Gastroesophageal sphincter (tissue), 4 donors: ENCODE measurements at regions not wholly inside any gene's neighbourhood (a gene's known extent, or its start where the extent isn't known, plus 50 kb on each side); places are given as distances from the start of the nearest gene placed in this dataset.

ENCODE experiments used
- ATAC-seq: fragments of 150-250 bp; one replicate; pipeline ENCODE4 v1.9.1; 2016; ENCODE audit warnings: mild to moderate bottlenecking, moderate library complexity
- H3K27ac ChIP-seq, 4 donors: fragments of 200-600 bp; sonication (generic) in 3 of 4; 1 replicate in 3 of 4; 2 replicates in 1 of 4; pipeline ENCODE4 v1.5.1; 2016 to 2019
- H3K27me3 ChIP-seq: fragments of 200-600 bp; sonication (generic); one replicate; pipeline ENCODE4 v1.5.1; 2019
- H3K36me3 ChIP-seq, 2 donors: fragments of 200-600 bp; sonication (generic); one replicate each; pipeline ENCODE4 v1.5.1; 2019; ENCODE audit warnings: control low read depth in 1 of 2
- H3K4me1 ChIP-seq, 3 donors: fragments of 200-600 bp; sonication (generic); 1 replicate in 2 of 3; 2 replicates in 1 of 3; pipeline ENCODE4 v1.5.1; 2016 to 2019; ENCODE audit warnings: control low read depth in 2 of 3
- H3K4me3 ChIP-seq, 2 donors: fragments of 200-600 bp; sonication (generic); one replicate each; pipeline ENCODE4 v1.5.1; 2019; ENCODE audit warnings: mild to moderate bottlenecking in 1 of 2, moderate library complexity in 1 of 2
- H3K9me3 ChIP-seq, 3 donors: fragments of 200-600 bp; sonication (generic); one replicate each; pipeline ENCODE4 v1.5.1; 2017 to 2019; ENCODE audit warnings: control low read depth in 2 of 3
- EP300 ChIP-seq: sonication (generic); formaldehyde crosslinking; IDR thresholded peaks from one replicate; pipeline ENCODE4 v1.6.1; 2017; ENCODE audit warnings: antibody characterized with exemption, mild to moderate bottlenecking
- POLR2A ChIP-seq, 2 donors: fragments of 450-650 bp; IDR thresholded peaks; one replicate each; pipeline ENCODE4 v1.6.1; 2017; ENCODE audit warnings: antibody characterized with exemption in 2 of 2, mild to moderate bottlenecking in 2 of 2, moderate library complexity in 1 of 2
- POLR2AphosphoS5 ChIP-seq: sonication (generic); formaldehyde crosslinking; IDR thresholded peaks from one replicate; pipeline ENCODE4 v1.6.1; 2017; ENCODE audit warnings: antibody characterized with exemption
- WGBS, 2 donors: methylation state at CpG; one replicate each; pipeline ENCODE4 v1.1.5; 2018; ENCODE audit warnings: low coverage in 1 of 2; 5-methylcytosine and 5-hydroxymethylcytosine counted together
- TF ChIP-seq, protein P1 (sequence below), 4 experiments: fragments of 200-600 bp in 2 of 4; fragments of 450-650 bp in 2 of 4; sonication (generic) in 1 of 4; IDR thresholded peaks; one replicate each; pipeline ENCODE4 v1.5.1; 2017 to 2019; ENCODE audit warnings: antibody characterized with exemption in 4 of 4, mild to moderate bottlenecking in 2 of 4, moderate library complexity in 2 of 4

DNA sequence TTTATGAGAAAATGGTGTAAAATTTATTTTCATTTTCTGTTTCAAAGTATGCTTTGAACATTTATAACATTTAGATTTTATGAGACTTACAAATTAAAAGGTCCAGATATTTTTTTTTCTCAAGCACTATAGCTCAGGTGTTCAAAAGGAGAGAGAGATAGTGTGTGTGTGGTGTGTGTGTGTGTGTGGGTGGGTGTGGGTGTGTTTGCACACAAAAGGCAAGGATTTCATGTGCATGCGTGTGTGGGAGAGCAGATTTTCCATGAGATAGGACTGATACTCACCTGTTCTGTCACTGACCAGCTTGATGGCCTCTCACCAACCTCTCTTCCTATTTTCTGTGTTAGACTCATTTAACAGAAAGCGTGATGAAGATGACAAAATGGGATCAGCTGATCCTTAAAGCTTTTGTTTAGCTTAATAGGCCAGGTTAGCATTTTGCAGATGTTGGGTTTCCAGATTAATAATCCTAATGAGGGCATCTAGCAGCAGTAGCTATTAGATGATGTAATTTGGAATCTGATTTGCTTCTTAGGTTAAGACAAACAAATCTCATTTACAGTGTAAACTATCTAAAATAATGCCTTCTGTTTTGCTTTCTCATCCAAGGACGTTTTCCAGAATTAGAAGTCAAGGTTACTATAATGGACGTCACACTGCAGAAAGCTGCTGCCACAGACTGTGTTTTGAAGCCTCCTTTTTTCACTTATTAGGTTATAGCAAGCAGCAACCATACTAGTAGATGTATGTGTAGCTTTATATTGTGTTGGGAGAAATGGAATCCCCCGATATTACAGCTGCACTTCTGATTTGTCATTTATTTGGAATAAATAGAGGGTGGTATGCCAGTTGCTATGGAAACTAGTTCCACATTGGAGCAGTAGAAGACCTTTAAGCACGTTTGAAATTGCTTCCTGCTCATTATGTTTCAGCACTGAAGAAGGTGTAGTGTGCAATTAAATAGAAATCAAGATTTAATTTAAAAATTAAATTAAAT lies 355.6 kb downstream of the TAF11L14 start:
- Histone ChIP-seq H3K9me3 (no peaks in the 10 kb centered on the region), H3K27ac (no peak overlapping the region), H3K4me3 (no peak overlapping the region), H3K4me1 (no peaks in the 10 kb centered on the region), H3K27me3 (no peaks in the 10 kb centered on the region), H3K36me3 (no peaks in the 10 kb centered on the region)
- ATAC-seq: no peak
- TF ChIP-seq POLR2A (IDR thresholded peaks at IDR 0.05) (no peak), EP300 (no peak), POLR2AphosphoS5 (no peak)
- TF ChIP-seq, protein P1, sequence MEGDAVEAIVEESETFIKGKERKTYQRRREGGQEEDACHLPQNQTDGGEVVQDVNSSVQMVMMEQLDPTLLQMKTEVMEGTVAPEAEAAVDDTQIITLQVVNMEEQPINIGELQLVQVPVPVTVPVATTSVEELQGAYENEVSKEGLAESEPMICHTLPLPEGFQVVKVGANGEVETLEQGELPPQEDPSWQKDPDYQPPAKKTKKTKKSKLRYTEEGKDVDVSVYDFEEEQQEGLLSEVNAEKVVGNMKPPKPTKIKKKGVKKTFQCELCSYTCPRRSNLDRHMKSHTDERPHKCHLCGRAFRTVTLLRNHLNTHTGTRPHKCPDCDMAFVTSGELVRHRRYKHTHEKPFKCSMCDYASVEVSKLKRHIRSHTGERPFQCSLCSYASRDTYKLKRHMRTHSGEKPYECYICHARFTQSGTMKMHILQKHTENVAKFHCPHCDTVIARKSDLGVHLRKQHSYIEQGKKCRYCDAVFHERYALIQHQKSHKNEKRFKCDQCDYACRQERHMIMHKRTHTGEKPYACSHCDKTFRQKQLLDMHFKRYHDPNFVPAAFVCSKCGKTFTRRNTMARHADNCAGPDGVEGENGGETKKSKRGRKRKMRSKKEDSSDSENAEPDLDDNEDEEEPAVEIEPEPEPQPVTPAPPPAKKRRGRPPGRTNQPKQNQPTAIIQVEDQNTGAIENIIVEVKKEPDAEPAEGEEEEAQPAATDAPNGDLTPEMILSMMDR (IDR thresholded peaks at IDR 0.05): no peak
- 18 to 40% methylated on average over 6 of the region's 6 CpGs for WGBS, 2 donors

DNA sequence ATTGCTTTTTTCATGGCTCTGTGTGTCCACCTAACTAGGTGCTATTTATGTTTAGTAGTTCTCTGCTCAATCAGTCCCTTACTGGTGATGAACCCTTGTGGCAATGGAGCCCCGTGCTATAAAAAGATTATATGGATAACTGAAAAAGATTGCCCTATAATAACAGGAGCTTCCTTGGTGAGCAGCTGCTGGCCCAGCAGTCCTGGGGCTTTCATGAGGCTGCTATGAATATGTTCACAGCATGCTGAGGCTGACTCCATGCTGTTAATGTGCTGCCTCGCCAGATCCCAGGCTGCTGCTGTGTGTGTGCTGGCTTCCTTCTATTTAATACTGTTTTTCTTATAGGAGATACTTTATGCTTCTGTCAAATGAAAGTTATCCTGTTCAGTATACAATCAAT lies 357.5 kb downstream of the TAF11L14 start:
- Histone ChIP-seq H3K4me3 (no peak overlapping the region), H3K9me3 (no peaks in the 10 kb centered on the region), H3K4me1 (no peaks in the 10 kb centered on the region), H3K27ac (no peak overlapping the region), H3K27me3 (no peaks in the 10 kb centered on the region), H3K36me3 (no peaks in the 10 kb centered on the region)
- 31 to 72% methylated on average over 2 of the region's 2 CpGs for WGBS, 2 donors
- no peak for TF ChIP-seq EP300
- TF ChIP-seq, protein P1 (IDR thresholded peaks at IDR 0.05): no peak
- no peak for TF ChIP-seq POLR2A (IDR thresholded peaks at IDR 0.05)
- TF ChIP-seq POLR2AphosphoS5: no peak
- no peak for ATAC-seq

DNA sequence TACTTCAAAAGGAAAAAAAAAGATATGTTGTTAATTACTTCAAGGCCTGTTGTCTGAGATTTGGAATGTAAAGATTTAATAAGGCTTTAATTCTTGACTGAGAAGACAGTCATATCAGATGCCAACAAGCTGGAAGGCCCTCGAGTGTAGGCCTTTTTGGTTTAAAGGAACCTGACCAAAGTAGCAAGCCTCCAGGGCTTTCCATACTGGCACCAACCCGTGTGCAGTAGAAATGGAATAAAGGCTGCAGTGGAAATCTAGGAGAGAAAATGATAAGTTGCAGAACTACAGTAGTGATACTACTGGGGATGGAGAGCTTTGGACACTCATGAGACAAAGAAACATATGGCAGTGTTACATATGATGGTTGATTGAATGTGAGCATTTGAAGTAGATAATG lies 358.0 kb downstream of the TAF11L14 start:
- Histone ChIP-seq H3K4me3 (no peak overlapping the region), H3K36me3 (no peaks in the 10 kb centered on the region), H3K27me3 (no peaks in the 10 kb centered on the region), H3K27ac (no peak overlapping the region), H3K9me3 (no peaks in the 10 kb centered on the region), H3K4me1 (no peaks in the 10 kb centered on the region)
- TF ChIP-seq POLR2A (IDR thresholded peaks at IDR 0.05) (no peak), POLR2AphosphoS5 (no peak), EP300 (no peak)
- TF ChIP-seq, protein P1 (IDR thresholded peaks at IDR 0.05): no peak
- 45 to 64% methylated on average over 1 to 2 of the region's 2 CpGs for WGBS, 2 donors
- no peak for ATAC-seq

GRCh38 chr5:17995997-17996396 lies 361.7 kb downstream of the TAF11L14 start:
- TF ChIP-seq, protein P1 (IDR thresholded peaks at IDR 0.05): no peak
- TF ChIP-seq POLR2A (IDR thresholded peaks at IDR 0.05): no peak
- TF ChIP-seq POLR2AphosphoS5: no peak
- no peak for TF ChIP-seq EP300
- WGBS, 2 donors: 31 to 78% methylated on average over 3 of the region's 3 CpGs
- no peaks in the 10 kb centered on the region for H3K36me3 ChIP-seq
- H3K4me3 ChIP-seq: no peak overlapping the region
- no peak overlapping the region for H3K27ac ChIP-seq
- no peak for ATAC-seq
- H3K27me3 ChIP-seq: no peaks in the 10 kb centered on the region
- H3K9me3 ChIP-seq: no peaks in the 10 kb centered on the region
- H3K4me1 ChIP-seq: no peaks in the 10 kb centered on the region

DNA sequence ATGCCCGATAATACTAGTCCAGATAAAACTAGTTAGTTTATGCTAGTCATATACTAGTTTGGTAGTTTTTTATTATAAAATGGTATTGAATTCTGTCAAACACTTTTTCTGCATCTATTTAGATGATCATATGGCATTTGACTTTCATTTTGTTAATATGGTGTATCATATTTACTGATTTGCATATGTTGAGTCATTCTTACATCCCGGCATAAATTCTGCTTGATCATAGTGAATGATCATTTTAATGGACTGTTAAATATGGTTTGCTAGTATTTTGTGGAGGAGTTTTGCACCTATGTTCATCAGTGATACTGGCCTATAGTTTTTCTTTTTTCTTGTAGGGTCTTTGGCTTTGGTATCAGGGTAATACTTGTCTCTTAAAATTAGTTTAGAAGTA lies 365.6 kb downstream of the TAF11L14 start:
- H3K4me3 ChIP-seq: no peak overlapping the region
- H3K36me3 ChIP-seq: no peaks in the 10 kb centered on the region
- ATAC-seq: no peak
- TF ChIP-seq EP300 (no peak), POLR2AphosphoS5 (no peak), POLR2A (IDR thresholded peaks at IDR 0.05) (no peak)
- TF ChIP-seq, protein P1 (IDR thresholded peaks at IDR 0.05): no peak
- no peaks in the 10 kb centered on the region for H3K27me3 ChIP-seq
- H3K9me3 ChIP-seq: peaks cover 0 to 4% (median 0%) of the 10 kb centered on the region in 3 donors
- 88 to 100% methylated on average over 2 of the region's 2 CpGs for WGBS, 2 donors
- no peak overlapping the region for H3K27ac ChIP-seq
- H3K4me1 ChIP-seq: no peaks in the 10 kb centered on the region
